ENCODE measurements at regions not wholly inside any gene's neighbourhood (a gene's known extent, or its start where the extent isn't known, plus 50 kb on each side); places are given as distances from the start of the nearest gene placed in this dataset. TPM values are rescaled to one million over a fixed set of nuclear protein-coding genes. Genes with fewer than 3 reads are reported as not detected.
"Not testable (repeated sequence)": the region's sequence is repeated elsewhere in the genome, so short reads cannot be mapped to it uniquely, and the experiment has no call there.

DNA sequence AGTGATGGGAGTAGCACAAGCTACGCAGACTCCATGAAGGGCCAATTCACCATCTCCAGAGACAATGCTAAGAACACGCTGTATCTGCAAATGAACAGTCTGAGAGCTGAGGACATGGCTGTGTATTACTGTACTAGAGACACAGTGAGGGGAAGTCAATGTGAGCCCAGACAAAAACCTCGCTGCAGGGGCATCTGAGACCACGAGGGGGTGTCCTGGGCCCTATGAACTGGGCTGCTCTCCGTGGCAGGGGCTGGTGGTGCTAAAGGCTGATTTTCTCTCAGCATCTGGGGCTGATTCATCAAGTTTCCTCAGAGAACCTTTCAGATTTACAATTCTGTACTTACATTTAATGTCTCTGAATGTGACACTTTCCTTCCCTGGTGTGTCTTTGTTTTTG lies 368.1 kb downstream of the TP53TG3F start:
- no CpG with 5 or more reads among the region's 5 CpGs for WGBS (ENCODE audit: insufficient coverage)
- not testable (repeated sequence) for H3K36me3 Mint-ChIP-seq

DNA sequence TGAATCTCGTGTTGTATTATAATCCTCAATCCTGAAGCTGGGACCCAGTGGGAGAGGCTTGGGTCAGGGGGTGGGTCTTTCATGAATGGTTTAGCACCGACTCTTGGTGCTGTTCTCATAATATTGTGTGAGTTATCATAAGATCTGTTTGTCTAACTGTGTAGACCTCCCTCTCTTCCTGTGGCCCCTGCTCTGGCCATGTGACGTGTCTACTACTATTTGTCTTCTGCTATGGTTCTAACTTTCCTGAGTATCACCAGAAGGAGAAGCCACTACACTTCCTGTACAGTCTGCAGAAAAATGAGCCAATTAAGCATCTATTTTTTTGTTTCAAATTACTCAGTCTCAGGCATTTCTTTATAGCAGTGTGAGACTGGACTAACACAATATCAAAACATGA lies 379.7 kb downstream of the TP53TG3F start:
- not testable (repeated sequence) for H3K9me3 Mint-ChIP-seq

More for the DNA sequence above, 368.1 kb downstream of the TP53TG3F start:
- H3K27ac ChIP-seq (ENCODE audit: low read depth in 1 of 2, low read length in 2 of 2); H3K4me1 Mint-ChIP-seq; H3K27me3 ChIP-seq (ENCODE audit: control insufficient read depth in 2 of 2, insufficient read depth in 2 of 2, low read length in 2 of 2); H3K79me2 ChIP-seq (ENCODE audit: insufficient read depth, low read length); H3K4me2 ChIP-seq (replicated peaks; ENCODE audit: extremely low read depth, low read length, poor library complexity, severe bottlenecking); H3K4me3 ChIP-seq (replicated peaks in 1 of 3; ENCODE audit: low read depth in 2 of 3, low read length in 3 of 3); H3K36me3 ChIP-seq (replicated peaks in 1 of 2; ENCODE audit: control insufficient read depth in 1 of 2, insufficient read depth in 2 of 2, low read length in 2 of 2); H3K9ac ChIP-seq (ENCODE audit: insufficient read depth, low read length, poor library complexity, severe bottlenecking); H4K20me1 ChIP-seq (ENCODE audit: insufficient read depth, low read length); H3K27me3 Mint-ChIP-seq (ENCODE audit: low read depth in 3 of 3); H3K27ac Mint-ChIP-seq; H3K4me3 Mint-ChIP-seq; H3K4me1 ChIP-seq (ENCODE audit: control insufficient read depth in 1 of 2, insufficient read depth in 2 of 2, low read length in 2 of 2); H2AFZ ChIP-seq (ENCODE audit: insufficient read depth, low read depth, low read length, poor library complexity, severe bottlenecking); H3K9me3 ChIP-seq (replicated peaks in 1 of 2; ENCODE audit: control insufficient read depth in 1 of 2, insufficient read depth in 1 of 2, low read length in 2 of 2); DNase-seq; intact Hi-C loops (cut with micrococcal nuclease); H3K9me3 Mint-ChIP-seq: not testable (repeated sequence)

DNA sequence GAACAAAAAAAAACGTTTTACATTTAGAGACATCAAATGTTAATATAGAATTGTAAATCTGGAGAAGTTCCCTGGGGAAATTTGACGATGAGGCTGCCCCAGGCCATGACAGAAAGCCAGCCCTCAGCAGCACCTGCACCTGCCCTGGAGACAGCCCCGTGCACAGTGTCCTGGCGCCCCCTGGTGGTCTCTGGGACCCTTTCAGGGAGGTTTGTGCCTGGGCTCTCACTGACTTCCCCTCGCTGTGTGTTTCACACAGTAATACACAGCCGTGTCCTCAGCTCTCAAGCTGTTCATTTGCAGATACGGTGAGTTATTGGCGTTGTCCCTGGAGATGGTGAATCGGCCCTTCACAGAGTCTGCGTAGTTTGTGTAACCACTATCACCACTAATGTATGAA lies 385.1 kb downstream of the TP53TG3F start:
- no CpG with 5 or more reads among the region's 10 CpGs for WGBS (ENCODE audit: insufficient coverage)
- H3K36me3 Mint-ChIP-seq; H3K4me2 ChIP-seq (replicated peaks; ENCODE audit: extremely low read depth, low read length, poor library complexity, severe bottlenecking); H4K20me1 ChIP-seq (ENCODE audit: insufficient read depth, low read length); H3K4me1 Mint-ChIP-seq; H3K27ac ChIP-seq (ENCODE audit: low read depth in 1 of 2, low read length in 2 of 2); intact Hi-C loops (cut with micrococcal nuclease); H3K9ac ChIP-seq (ENCODE audit: insufficient read depth, low read length, poor library complexity, severe bottlenecking); H3K27me3 Mint-ChIP-seq (ENCODE audit: low read depth in 3 of 3); H3K79me2 ChIP-seq (ENCODE audit: insufficient read depth, low read length); H3K4me3 ChIP-seq (replicated peaks in 1 of 3; ENCODE audit: low read depth in 2 of 3, low read length in 3 of 3); H3K9me3 ChIP-seq (replicated peaks in 1 of 2; ENCODE audit: control insufficient read depth in 1 of 2, insufficient read depth in 1 of 2, low read length in 2 of 2); H3K4me3 Mint-ChIP-seq; H3K27ac Mint-ChIP-seq; H3K9me3 Mint-ChIP-seq; H3K36me3 ChIP-seq (replicated peaks in 1 of 2; ENCODE audit: control insufficient read depth in 1 of 2, insufficient read depth in 2 of 2, low read length in 2 of 2); H3K4me1 ChIP-seq (ENCODE audit: control insufficient read depth in 1 of 2, insufficient read depth in 2 of 2, low read length in 2 of 2); DNase-seq; H3K27me3 ChIP-seq (ENCODE audit: control insufficient read depth in 2 of 2, insufficient read depth in 2 of 2, low read length in 2 of 2); H2AFZ ChIP-seq (ENCODE audit: insufficient read depth, low read depth, low read length, poor library complexity, severe bottlenecking): not testable (repeated sequence)

More for the DNA sequence above, 379.7 kb downstream of the TP53TG3F start:
- H3K9ac ChIP-seq (ENCODE audit: insufficient read depth, low read length, poor library complexity, severe bottlenecking); H3K36me3 Mint-ChIP-seq; H3K4me3 ChIP-seq (replicated peaks in 1 of 3; ENCODE audit: low read depth in 2 of 3, low read length in 3 of 3); intact Hi-C loops (cut with micrococcal nuclease); H3K79me2 ChIP-seq (ENCODE audit: insufficient read depth, low read length); H3K27ac Mint-ChIP-seq; H4K20me1 ChIP-seq (ENCODE audit: insufficient read depth, low read length); H3K36me3 ChIP-seq (replicated peaks in 1 of 2; ENCODE audit: control insufficient read depth in 1 of 2, insufficient read depth in 2 of 2, low read length in 2 of 2); H3K9me3 ChIP-seq (replicated peaks in 1 of 2; ENCODE audit: control insufficient read depth in 1 of 2, insufficient read depth in 1 of 2, low read length in 2 of 2); H3K4me1 Mint-ChIP-seq; DNase-seq; H3K4me2 ChIP-seq (replicated peaks; ENCODE audit: extremely low read depth, low read length, poor library complexity, severe bottlenecking); H3K4me3 Mint-ChIP-seq; H3K27ac ChIP-seq (ENCODE audit: low read depth in 1 of 2, low read length in 2 of 2); H2AFZ ChIP-seq (ENCODE audit: insufficient read depth, low read depth, low read length, poor library complexity, severe bottlenecking); H3K27me3 ChIP-seq (ENCODE audit: control insufficient read depth in 2 of 2, insufficient read depth in 2 of 2, low read length in 2 of 2); H3K27me3 Mint-ChIP-seq (ENCODE audit: low read depth in 3 of 3); H3K4me1 ChIP-seq (ENCODE audit: control insufficient read depth in 1 of 2, insufficient read depth in 2 of 2, low read length in 2 of 2): not testable (repeated sequence)
- no CpG with 5 or more reads among the region's 3 CpGs for WGBS (ENCODE audit: insufficient coverage)

Small RNA genes lying in the stretch of these regions (small RNA-seq; reads per million reads assigned to genes)
- not detected for gene AC136428.2 (ENCODE audit: insufficient read length, low read depth)
- not detected for gene ENPP7P13 (ENCODE audit: insufficient read length, low read depth)
